Pancreas (tissue), 10 donors: ENCODE measurements at regions not wholly inside any gene's neighbourhood (a gene's known extent, or its start where the extent isn't known, plus 50 kb on each side); places are given as distances from the start of the nearest gene placed in this dataset.

ENCODE experiments used
- ATAC-seq, 4 donors: fragments of 200-7000 bp; cut with Tn5 transposase; one replicate each; pipeline versions ENCODE4 v1.8.0 to v1.9.1; 2020; ENCODE audit warnings: mild to moderate bottlenecking in 4 of 4, moderate library complexity in 4 of 4
- DNase-seq, 6 donors: peaks; one replicate each; pipeline ENCODE4 v3.0.0-alpha.2; 2020
- FAIRE-seq: peaks from 2 replicates; lab custom pipeline; 2012; peaks lifted over from hg19 to GRCh38; lab: Jason Lieb, UNC
- H3K27ac ChIP-seq, 4 donors: fragments of 200-600 bp; sonication (generic); 1 replicate in 3 of 4; 2 replicates in 1 of 4; pipeline versions ENCODE4 v1.5.0 to v1.8.0; 2020
- H3K27me3 ChIP-seq, 4 donors: fragments of 200-600 bp; one replicate each; pipeline ENCODE4 v1.8.0; 2021
- H3K36me3 ChIP-seq, 3 donors: fragments of 200-600 bp; sonication (generic) in 1 of 3; one replicate each; pipeline versions ENCODE4 v1.5.0 to v1.8.0; 2020 to 2021
- H3K4me1 ChIP-seq, 3 donors: fragments of 200-600 bp; one replicate each; pipeline ENCODE4 v1.8.0; 2021
- H3K4me3 ChIP-seq, 4 donors: fragments of 200-600 bp; sonication (generic) in 2 of 4; one replicate each; pipeline versions ENCODE4 v1.5.0 to v1.8.0; 2020 to 2021
- H3K9me3 ChIP-seq, 4 donors: fragments of 200-600 bp; one replicate each; pipeline ENCODE4 v1.8.0; 2021
- CTCF ChIP-seq, 4 donors: fragments of 200-600 bp; sonication (generic) in 3 of 4; IDR thresholded peaks; one replicate each; pipeline versions ENCODE4 v1.5.0 to v1.8.0; 2021; ENCODE audit warnings: antibody characterized with exemption in 4 of 4
- WGBS, 2 donors: extraction: QIAGEN DNeasy Blood & Tissue Kit; methylation state at CpG; one replicate each; pipeline ENCODE4 v1.1.7; 2013; 5-methylcytosine and 5-hydroxymethylcytosine counted together
- intact Hi-C, 3 donors: fragments of 100-400 bp; cut with DNase I; formaldehyde crosslinking; loops; one replicate each; pipeline versions ENCODE4 v1.11.1 to v1.14.2; 2022
- donor health status: healthy with polysubstance abuse.
- donor health status: DM: no; HTN: no; CAD: no; lungs with moderate emphysema.
- donor health status: DM: no; HTN: no; CAD: no.
- donor health status: control.
- donor health status: control.
- donor health status: Bipolar disorder and iron deficiency.
- donor health status: DM: yes; HTN: yes; CAD: no.
- donor health status: DM: no; HTN: no; CAD: no.
- donor health status: DM: no; HTN: no; CAD: no.
- donor health status: DM: yes; HTN: yes; CAD: no.

DNA sequence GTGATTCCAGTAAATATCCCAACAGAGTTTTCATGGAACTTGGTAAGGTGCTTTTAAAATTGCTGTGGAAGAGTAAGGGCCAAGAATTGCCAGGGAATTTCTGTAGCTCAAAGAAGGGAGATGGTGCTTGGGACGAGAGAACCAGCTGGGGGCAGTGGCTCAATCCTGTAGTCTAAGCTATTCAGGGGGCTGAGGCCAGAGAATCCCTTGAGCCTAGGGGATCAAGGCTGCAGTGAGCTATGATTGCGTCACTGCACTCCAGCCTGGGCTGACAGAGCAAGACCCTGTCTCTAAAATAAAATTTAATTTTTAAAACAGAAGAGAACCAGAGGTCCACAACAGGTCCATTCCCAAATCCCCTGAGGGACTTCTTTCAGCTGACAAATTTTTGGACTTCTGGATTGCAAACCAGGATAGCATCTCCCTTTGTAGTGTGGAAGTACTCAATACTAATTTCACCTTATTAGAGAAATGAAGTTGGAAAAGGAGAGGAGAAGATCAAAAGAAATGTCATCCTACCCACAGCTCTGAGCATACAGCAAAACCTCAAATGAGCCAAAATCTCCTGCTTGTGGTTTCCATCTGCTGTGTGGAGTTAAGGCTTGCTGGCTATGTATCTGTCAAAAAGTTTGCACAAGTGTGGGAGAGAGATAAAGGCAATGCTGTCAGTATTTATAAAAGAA, 59.2 kb upstream of the CLPB start:
- Histone ChIP-seq H3K4me3 (no peak overlapping the region), H3K27ac (no peak overlapping the region), H3K4me1 (no peaks in the 10 kb centered on the region), H3K36me3 (no peaks in the 10 kb centered on the region), H3K27me3 (no peaks in the 10 kb centered on the region), H3K9me3 (no peaks in the 10 kb centered on the region)
- FAIRE-seq (no peak), ATAC-seq (no peak), DNase-seq (no peak)
- no peak for TF ChIP-seq CTCF (IDR thresholded peaks at IDR 0.05)
- 63 to 69% methylated on average over 2 of the region's 2 CpGs for WGBS, 2 donors
- intact Hi-C loops: no loop called here

GRCh38 chr11:72491001-72491400, 56.7 kb upstream of the CLPB start:
- H3K9me3 ChIP-seq: no peaks in the 10 kb centered on the region
- no peaks in the 10 kb centered on the region for H3K36me3 ChIP-seq
- WGBS, 2 donors: 77 to 83% methylated on average over 2 of the region's 2 CpGs
- intact Hi-C loops: no loop called here
- no peak overlapping the region for H3K27ac ChIP-seq
- TF ChIP-seq CTCF (IDR thresholded peaks at IDR 0.05): no peak
- H3K4me1 ChIP-seq: no peaks in the 10 kb centered on the region
- FAIRE-seq (no peak), DNase-seq (no peak), ATAC-seq (no peak)
- H3K4me3 ChIP-seq: no peak overlapping the region
- H3K27me3 ChIP-seq: no peaks in the 10 kb centered on the region
